ENCODE measurements at regions not wholly inside any gene's neighbourhood (a gene's known extent, or its start where the extent isn't known, plus 50 kb on each side); places are given as distances from the start of the nearest gene placed in this dataset.

DNA sequence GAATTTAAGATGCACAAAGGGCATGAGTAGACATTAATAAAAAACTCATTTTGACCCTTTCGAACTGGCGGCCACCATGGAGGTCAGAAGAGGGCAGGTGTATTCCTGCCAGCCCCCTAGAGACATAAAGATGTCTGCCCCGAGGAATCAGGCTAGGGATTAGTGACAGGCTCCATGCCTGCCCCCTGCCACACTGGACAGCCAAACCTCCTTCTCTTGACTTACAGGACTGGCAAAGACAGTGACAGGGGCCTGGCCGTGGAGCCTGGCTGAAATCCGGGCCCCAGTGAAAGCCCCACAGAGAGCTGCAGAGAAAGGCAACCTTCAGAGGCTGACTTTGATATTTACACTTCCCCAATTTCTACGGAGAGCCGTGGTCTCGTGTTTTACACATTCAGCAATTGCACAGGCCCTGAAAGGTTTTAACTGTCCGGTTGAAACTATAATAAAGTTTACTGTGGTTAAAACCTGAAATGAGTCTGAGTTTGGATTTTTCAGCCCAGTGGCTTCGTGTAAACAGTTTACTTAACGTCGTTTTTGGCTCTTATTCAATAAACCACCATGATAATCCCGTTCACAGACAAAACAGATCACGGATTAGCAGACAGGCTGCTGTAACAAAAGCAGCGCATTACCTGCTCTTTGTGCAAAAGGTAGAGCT lies 243.9 kb upstream of the MYOCD start:
- H3K4me3 Mint-ChIP-seq: no peak overlapping the region
- no peak overlapping the region for H3K27ac Mint-ChIP-seq
- CTCF ChIA-PET: interaction anchor here (0.6 kb wide), 1 partner anchor 26 kb away, joined by 3 read pairs; no protein-coding TSS in a partner anchor
- no peaks in the 10 kb centered on the region for H3K27me3 Mint-ChIP-seq (ENCODE audit: low read depth)
- no peak for DNase-seq (ENCODE audit: low spot score)
- ATAC-seq: no peak
- peaks cover 28% of the 10 kb centered on the region for H3K9me3 Mint-ChIP-seq
- no peak for TF ChIP-seq JUN (CRISPR knock-in tag; IDR thresholded peaks at IDR 0.05)
- no peak for TF ChIP-seq GRHL2 (CRISPR knock-in tag; IDR thresholded peaks at IDR 0.05; ENCODE audit: insufficient replicate concordance, severe bottlenecking)
- TF ChIP-seq ZNF317 (CRISPR knock-in tag; IDR thresholded peaks at IDR 0.05; ENCODE audit: borderline replicate concordance, low read depth): no peak
- TF ChIP-seq NFE2L1 (CRISPR knock-in tag; IDR thresholded peaks at IDR 0.05): no peak
- no peak for TF ChIP-seq ZNF396 (CRISPR knock-in tag; IDR thresholded peaks at IDR 0.05; ENCODE audit: borderline replicate concordance)
- no peak for TF ChIP-seq ZNF219 (CRISPR knock-in tag; IDR thresholded peaks at IDR 0.05; ENCODE audit: borderline replicate concordance)
- no peak for TF ChIP-seq SMAD4 (CRISPR knock-in tag; IDR thresholded peaks at IDR 0.05)
- TF ChIP-seq, protein P1, sequence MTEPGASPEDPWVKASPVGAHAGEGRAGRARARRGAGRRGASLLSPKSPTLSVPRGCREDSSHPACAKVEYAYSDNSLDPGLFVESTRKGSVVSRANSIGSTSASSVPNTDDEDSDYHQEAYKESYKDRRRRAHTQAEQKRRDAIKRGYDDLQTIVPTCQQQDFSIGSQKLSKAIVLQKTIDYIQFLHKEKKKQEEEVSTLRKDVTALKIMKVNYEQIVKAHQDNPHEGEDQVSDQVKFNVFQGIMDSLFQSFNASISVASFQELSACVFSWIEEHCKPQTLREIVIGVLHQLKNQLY (CRISPR knock-in tag; IDR thresholded peaks at IDR 0.05): no peak
- TF ChIP-seq, protein P2, sequence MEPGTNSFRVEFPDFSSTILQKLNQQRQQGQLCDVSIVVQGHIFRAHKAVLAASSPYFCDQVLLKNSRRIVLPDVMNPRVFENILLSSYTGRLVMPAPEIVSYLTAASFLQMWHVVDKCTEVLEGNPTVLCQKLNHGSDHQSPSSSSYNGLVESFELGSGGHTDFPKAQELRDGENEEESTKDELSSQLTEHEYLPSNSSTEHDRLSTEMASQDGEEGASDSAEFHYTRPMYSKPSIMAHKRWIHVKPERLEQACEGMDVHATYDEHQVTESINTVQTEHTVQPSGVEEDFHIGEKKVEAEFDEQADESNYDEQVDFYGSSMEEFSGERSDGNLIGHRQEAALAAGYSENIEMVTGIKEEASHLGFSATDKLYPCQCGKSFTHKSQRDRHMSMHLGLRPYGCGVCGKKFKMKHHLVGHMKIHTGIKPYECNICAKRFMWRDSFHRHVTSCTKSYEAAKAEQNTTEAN (CRISPR knock-in tag; IDR thresholded peaks at IDR 0.05): no peak
- TF ChIP-seq ATF1 (CRISPR knock-in tag; IDR thresholded peaks at IDR 0.05): no peak
- no peak for TF ChIP-seq NFATC4 (CRISPR knock-in tag; IDR thresholded peaks at IDR 0.05)
- no peak for TF ChIP-seq SP1 (CRISPR knock-in tag; conservative IDR thresholded peaks at IDR 0.05)
- no peaks in the 10 kb centered on the region; the same call in 1 of the 2 replicates for H3K36me3 Mint-ChIP-seq
- POLR2A ChIA-PET: no interaction called here
- H3K4me1 Mint-ChIP-seq: no peaks in the 10 kb centered on the region

DNA sequence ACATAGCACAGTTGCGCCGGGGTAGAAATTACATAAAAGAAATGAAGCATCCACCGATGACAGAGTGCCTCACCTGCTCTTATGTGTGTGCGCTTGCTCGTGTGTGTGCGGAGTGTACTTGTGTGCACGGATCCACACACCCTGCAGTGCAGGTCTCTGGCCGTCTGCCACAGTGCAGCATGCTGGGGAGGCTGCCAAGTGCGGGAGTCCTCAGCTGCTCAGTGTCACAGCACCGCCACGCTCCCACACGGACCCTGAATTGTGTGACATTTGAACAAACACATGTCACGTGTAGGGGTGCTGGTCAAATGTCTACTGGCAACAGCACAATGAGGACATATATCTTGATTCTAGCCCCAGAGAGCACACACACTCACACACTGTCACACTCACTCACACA lies 243.0 kb upstream of the MYOCD start:
- ATAC-seq (no peak), DNase-seq (ENCODE audit: low spot score) (no peak)
- Mint-ChIP-seq H3K9me3 (peaks cover 21% of the 10 kb centered on the region), H3K4me3 (no peak overlapping the region), H3K27me3 (ENCODE audit: low read depth) (no peaks in the 10 kb centered on the region), H3K4me1 (no peaks in the 10 kb centered on the region), H3K36me3 (no peaks in the 10 kb centered on the region; the same call in 1 of the 2 replicates), H3K27ac (no peak overlapping the region)
- TF ChIP-seq KAT7 (CRISPR knock-in tag; IDR thresholded peaks at IDR 0.05; ENCODE audit: borderline replicate concordance) (no peak), ZNF138 (CRISPR knock-in tag; conservative IDR thresholded peaks at IDR 0.05) (no peak), GRHL2 (CRISPR knock-in tag; IDR thresholded peaks at IDR 0.05; ENCODE audit: insufficient replicate concordance, severe bottlenecking) (no peak), ZNF232 (CRISPR knock-in tag; IDR thresholded peaks at IDR 0.05) (no peak)
- TF ChIP-seq, protein P3, sequence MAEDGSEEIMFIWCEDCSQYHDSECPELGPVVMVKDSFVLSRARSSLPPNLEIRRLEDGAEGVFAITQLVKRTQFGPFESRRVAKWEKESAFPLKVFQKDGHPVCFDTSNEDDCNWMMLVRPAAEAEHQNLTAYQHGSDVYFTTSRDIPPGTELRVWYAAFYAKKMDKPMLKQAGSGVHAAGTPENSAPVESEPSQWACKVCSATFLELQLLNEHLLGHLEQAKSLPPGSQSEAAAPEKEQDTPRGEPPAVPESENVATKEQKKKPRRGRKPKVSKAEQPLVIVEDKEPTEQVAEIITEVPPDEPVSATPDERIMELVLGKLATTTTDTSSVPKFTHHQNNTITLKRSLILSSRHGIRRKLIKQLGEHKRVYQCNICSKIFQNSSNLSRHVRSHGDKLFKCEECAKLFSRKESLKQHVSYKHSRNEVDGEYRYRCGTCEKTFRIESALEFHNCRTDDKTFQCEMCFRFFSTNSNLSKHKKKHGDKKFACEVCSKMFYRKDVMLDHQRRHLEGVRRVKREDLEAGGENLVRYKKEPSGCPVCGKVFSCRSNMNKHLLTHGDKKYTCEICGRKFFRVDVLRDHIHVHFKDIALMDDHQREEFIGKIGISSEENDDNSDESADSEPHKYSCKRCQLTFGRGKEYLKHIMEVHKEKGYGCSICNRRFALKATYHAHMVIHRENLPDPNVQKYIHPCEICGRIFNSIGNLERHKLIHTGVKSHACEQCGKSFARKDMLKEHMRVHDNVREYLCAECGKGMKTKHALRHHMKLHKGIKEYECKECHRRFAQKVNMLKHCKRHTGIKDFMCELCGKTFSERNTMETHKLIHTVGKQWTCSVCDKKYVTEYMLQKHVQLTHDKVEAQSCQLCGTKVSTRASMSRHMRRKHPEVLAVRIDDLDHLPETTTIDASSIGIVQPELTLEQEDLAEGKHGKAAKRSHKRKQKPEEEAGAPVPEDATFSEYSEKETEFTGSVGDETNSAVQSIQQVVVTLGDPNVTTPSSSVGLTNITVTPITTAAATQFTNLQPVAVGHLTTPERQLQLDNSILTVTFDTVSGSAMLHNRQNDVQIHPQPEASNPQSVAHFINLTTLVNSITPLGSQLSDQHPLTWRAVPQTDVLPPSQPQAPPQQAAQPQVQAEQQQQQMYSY (CRISPR knock-in tag; IDR thresholded peaks at IDR 0.05): no peak
- ChIA-PET POLR2A (no interaction called here), CTCF (interaction anchor here (0.6 kb wide), 1 partner anchor 27 kb away, joined by 3 read pairs; no protein-coding TSS in a partner anchor)

DNA sequence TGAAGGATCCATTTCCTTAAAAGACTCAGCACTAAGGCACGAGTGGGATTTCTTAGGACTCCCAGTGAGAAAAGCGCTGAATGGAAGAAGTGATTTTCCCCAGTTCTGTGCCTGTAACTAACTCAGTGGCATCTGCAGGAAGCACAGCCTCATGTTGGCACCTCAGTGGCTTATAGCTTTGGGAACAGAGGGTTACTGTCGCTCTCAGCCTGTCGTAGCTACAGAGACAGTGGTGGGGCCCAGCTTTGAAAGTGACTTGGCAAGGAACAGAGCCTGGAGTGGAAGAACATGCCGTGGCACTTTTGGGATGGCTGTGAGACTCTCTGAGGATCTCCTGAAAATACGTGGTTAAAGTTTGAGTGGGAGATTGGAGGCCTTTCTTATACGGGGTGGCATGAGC lies 242.4 kb upstream of the MYOCD start:
- Mint-ChIP-seq H3K27ac (no peak overlapping the region), H3K4me1 (no peaks in the 10 kb centered on the region), H3K4me3 (no peak overlapping the region), H3K36me3 (no peaks in the 10 kb centered on the region; the same call in 1 of the 2 replicates), H3K27me3 (ENCODE audit: low read depth) (no peaks in the 10 kb centered on the region), H3K9me3 (peaks cover 18% of the 10 kb centered on the region)
- CTCF ChIA-PET: no interaction called here
- DNase-seq (ENCODE audit: low spot score) (no peak), ATAC-seq (no peak)
- POLR2A ChIA-PET: no interaction called here
- TF ChIP-seq CREM (CRISPR knock-in tag; IDR thresholded peaks at IDR 0.05) (no peak), ZNF219 (CRISPR knock-in tag; IDR thresholded peaks at IDR 0.05; ENCODE audit: borderline replicate concordance) (no peak), GABPB1 (CRISPR knock-in tag; IDR thresholded peaks at IDR 0.05) (no peak), CREB1 (CRISPR knock-in tag; IDR thresholded peaks at IDR 0.05) (no peak), RORB (CRISPR knock-in tag; IDR thresholded peaks at IDR 0.05) (no peak)
- TF ChIP-seq, protein P3 (CRISPR knock-in tag; IDR thresholded peaks at IDR 0.05): no peak
- TF ChIP-seq, protein P2 (CRISPR knock-in tag; IDR thresholded peaks at IDR 0.05): no peak
- TF ChIP-seq, protein P4, sequence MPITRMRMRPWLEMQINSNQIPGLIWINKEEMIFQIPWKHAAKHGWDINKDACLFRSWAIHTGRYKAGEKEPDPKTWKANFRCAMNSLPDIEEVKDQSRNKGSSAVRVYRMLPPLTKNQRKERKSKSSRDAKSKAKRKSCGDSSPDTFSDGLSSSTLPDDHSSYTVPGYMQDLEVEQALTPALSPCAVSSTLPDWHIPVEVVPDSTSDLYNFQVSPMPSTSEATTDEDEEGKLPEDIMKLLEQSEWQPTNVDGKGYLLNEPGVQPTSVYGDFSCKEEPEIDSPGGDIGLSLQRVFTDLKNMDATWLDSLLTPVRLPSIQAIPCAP (CRISPR knock-in tag; IDR thresholded peaks at IDR 0.05): no peak

All from WTC11 (cell line).